ENCODE measurements at regions not wholly inside any gene's neighbourhood (a gene's known extent, or its start where the extent isn't known, plus 50 kb on each side); places are given as distances from the start of the nearest gene placed in this dataset.
"Not testable (repeated sequence)": the region's sequence is repeated elsewhere in the genome, so short reads cannot be mapped to it uniquely, and the experiment has no call there.

GRCh38 chr9:38886076-38886475 lies 166.1 kb upstream of the FAM240B start:
- TF ChIP-seq CTCF (IDR thresholded peaks at IDR 0.05 in 2 of 3, conservative IDR thresholded peaks at IDR 0.05 in 1 of 3; ENCODE audit: control insufficient read depth in 2 of 3, extremely low read depth in 1 of 3, insufficient read depth in 1 of 3, low read depth in 3 of 3, low read length in 3 of 3); ZNF274 (IDR thresholded peaks at IDR 0.05; ENCODE audit: insufficient read depth, insufficient read length); SMARCA5 (IDR thresholded peaks at IDR 0.05): not testable (repeated sequence)

Data from GM12878 (cell line).